OCI-M1 (cell line): ENCODE measurements at regions not wholly inside any gene's neighbourhood (a gene's known extent, or its start where the extent isn't known, plus 50 kb on each side); places are given as distances from the start of the nearest gene placed in this dataset.
"Not testable (repeated sequence)": the region's sequence is repeated elsewhere in the genome, so short reads cannot be mapped to it uniquely, and the experiment has no call there.

Source experiments
- DNase-seq: peaks from one replicate; lab custom pipeline; 2025; lab: John Stamatoyannopoulos, UW

DNA sequence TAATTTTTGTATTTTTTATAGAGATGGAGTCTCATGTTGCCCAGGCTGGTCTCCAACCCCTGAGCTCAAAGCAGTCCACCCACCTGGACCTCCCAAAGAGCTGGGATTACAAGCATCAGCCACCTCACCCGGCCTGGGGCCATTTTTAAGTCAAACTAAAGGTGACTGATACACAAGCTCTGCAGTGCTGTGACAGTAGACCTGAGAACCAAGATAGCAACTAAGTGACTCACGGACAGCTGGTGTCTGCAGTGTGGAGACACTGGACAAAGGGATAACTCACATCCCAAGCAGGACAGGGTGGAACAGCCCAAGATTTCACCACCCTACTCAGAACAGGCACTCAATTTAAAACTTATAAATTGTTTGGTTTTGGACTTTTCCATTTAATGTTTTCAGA, 402.5 kb downstream of the CD83 start:
- DNase-seq = no peak

DNA sequence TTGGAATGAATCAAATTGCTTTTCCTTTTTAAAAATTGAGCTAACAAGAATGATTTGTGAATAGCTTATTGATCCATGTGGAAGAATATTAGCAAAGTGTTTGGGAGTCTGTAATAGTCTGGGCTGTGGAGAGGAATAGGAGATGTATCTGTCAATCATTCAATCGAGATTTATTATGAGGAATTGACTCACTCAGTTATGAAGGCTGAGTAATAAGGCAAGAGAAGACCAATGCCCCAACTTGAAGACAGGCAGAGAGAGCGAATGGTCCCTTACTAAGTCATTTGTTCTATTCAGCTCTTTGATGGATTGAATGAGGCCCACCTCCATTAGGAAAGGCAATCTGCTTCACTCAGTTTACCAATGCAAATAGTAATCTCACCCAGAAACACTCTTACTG, 403.0 kb downstream of the CD83 start:
- DNase-seq = no peak

- DNase-seq = no peak
These were observed 403.6 kb downstream of the CD83 start for GRCh38 chr6:14521141-14521540.

GRCh38 chr6:14521861-14522260, 404.3 kb downstream of the CD83 start:
- not testable (repeated sequence) for DNase-seq

- DNase-seq = no peak
These were observed 406.7 kb downstream of the CD83 start for GRCh38 chr6:14524319-14524718.

- no peak for DNase-seq
These were observed 412.8 kb downstream of the CD83 start for GRCh38 chr6:14530385-14530784.

DNA sequence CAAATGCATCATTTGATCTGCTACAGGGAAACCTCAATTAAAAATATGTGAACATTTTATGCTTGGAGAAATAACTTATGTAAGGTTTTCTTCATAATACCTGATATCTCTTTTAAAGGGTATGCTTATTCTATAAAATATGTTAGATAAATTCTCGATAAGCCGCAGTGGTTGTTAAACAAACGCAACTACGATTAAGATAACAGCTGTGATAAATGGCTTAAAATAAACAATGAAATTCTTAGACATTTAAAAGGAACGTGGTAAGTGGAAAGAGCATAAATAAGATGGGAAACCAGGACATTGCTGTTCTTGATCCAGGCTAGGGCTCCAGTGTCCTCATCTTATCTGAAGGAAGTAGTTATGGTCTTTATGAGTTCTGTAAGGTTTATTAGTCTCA, 415.9 kb downstream of the CD83 start:
- DNase-seq = no peak

GRCh38 chr6:14537030-14537429, 419.5 kb downstream of the CD83 start:
- no peak for DNase-seq

- no peak for DNase-seq
These were observed 422.7 kb downstream of the CD83 start for GRCh38 chr6:14540276-14540675.

GRCh38 chr6:14540810-14541540, 423.4 kb downstream of the CD83 start:
- DNase-seq = no peak

DNA sequence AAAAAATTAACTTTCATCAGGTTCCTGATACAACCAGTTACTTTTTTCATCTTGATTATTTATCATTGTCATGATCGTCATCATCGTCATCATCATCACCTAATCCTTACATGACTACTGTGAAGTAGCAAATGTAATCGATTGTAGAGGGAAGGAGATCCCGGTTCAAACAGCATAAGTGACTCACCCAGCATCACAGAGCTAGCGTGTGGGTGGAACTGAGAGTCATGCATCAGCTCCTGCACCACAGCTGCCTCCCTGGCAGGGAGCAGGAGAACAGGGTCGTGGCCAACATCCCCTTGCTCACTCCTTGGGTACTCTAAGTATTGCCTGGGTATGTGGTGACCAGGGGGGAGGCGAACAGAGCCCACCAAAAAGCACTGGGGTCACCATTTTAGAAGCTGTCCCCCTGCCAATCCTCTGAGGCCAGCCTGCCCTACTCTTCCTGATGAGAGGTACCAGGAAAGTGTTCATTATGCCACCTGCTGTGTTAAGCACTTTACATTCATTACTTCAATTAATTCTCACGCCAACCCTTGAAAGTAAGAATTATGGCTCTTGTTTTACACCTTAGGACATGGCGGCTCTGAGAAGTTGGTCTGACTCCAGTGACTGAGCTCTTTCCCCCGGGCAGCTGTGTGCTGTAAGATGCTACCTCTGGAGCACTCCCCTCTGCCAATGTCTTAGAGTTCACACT, 425.2 kb downstream of the CD83 start:
- no peak for DNase-seq

GRCh38 chr6:14543971-14544585, 426.5 kb downstream of the CD83 start:
- DNase-seq = no peak

GRCh38 chr6:14544666-14545065, 427.1 kb downstream of the CD83 start:
- no peak for DNase-seq

- no peak for DNase-seq
These were observed 427.9 kb downstream of the CD83 start for GRCh38 chr6:14545496-14545895.

GRCh38 chr6:14546036-14546435, 428.5 kb downstream of the CD83 start:
- DNase-seq = no peak

GRCh38 chr6:14547284-14547998, 429.9 kb downstream of the CD83 start:
- no peak for DNase-seq

GRCh38 chr6:14549304-14549770, 431.8 kb downstream of the CD83 start:
- no peak for DNase-seq

DNA sequence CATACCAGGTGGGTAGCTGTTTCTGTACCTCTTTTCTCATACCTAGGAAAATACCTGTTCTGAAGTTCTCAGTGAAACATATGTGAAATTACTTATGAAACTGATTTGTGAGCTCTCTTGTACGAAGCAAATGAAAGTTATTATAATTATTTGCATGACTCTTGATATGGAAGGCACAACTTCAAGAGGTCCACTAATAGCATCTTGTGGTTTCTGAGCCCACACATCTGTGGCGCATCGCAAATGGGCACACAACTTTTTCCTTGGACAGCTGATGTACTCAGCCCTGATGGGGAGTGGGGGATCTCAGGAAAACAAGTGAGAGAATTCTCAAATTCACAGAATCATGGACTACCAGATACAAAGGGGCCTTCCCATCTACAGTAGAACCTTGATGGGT, 432.3 kb downstream of the CD83 start:
- no peak for DNase-seq

- DNase-seq = no peak
These were observed 432.8 kb downstream of the CD83 start for GRCh38 chr6:14550410-14550809.

DNA sequence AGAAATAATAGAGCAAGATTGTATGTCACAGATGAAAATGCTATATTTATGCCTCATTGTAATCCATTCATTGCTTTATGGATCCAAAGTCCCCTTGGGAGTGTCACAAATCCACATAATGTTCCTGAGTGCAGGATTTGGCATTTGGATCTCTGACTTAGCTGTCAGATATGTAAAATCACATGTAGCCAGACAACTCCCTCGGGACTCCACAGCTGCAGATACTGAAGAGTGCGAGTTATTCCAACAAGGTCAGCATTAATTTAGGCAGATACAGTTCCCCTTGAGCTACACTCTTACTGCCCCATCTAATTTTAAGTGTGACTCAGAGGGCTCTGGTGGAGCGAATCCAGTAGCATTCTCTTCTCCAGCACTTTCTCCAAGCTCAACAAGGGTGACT, 433.2 kb downstream of the CD83 start:
- DNase-seq = no peak

GRCh38 chr6:14551601-14552000, 434.0 kb downstream of the CD83 start:
- not testable (repeated sequence) for DNase-seq

DNA sequence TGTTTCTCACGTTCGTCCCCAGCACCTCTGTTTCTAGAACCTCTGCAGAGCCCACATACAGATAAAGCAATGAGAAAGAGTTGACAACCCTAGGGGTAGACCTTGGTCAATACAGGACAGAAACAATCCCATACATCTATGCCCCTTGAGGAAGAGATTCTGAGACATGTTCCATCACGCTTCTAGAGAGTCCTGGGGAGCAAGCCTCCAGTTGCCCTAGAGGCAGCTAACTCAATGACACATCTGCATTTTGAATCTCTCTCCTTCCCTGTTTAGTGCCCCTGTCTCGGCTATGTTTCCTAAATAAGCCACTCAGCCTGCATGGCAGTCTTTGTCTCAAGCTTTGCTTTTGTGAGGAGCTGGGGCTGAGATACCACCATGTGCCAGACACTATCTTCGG, 435.3 kb downstream of the CD83 start:
- DNase-seq = no peak

GRCh38 chr6:14553515-14553914, 435.9 kb downstream of the CD83 start:
- no peak for DNase-seq
